ENCODE measurements at regions not wholly inside any gene's neighbourhood (a gene's known extent, or its start where the extent isn't known, plus 50 kb on each side); places are given as distances from the start of the nearest gene placed in this dataset.

DNA sequence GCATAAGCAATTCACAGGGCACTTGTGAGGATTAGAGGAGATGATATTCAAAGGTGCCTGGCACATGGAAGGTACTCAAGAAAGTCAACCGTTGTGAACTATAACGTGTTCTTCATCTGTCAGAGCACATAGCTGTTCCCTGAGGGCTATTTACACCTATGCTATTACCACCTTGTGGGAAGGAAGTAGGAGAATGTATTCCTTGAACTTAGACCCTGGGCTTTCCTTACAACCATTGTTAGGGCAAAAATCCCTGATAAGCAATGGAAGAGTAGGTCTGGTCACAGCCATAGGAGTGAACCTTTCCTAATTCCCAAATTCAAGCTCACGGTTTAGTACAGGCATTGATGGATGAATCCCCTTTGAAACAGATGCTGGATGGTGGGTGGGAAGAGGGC is 188.6 kb downstream of the HAPSTR1 start:
- Histone ChIP-seq H3K4me3 (ENCODE audit: low read length) (no peak overlapping the region), H4K20me1 (ENCODE audit: insufficient read depth, low read length) (no peaks in the 10 kb centered on the region), H3K27me3 (replicated peaks; ENCODE audit: insufficient read depth, low read length) (no peaks in the 10 kb centered on the region), H3K4me1 (ENCODE audit: low read length) (no peaks in the 10 kb centered on the region), H3K9me2 (replicated peaks; ENCODE audit: insufficient read depth, low read length) (no peaks in the 10 kb centered on the region), H3K79me2 (ENCODE audit: low read length) (no peaks in the 10 kb centered on the region), H3K9me3 (replicated peaks; ENCODE audit: insufficient read depth, low read length) (no peaks in the 10 kb centered on the region), H2AFZ (ENCODE audit: low read length) (no peak overlapping the region), H3K9ac (ENCODE audit: low read length) (no peak overlapping the region), H3K36me3 (replicated peaks; ENCODE audit: insufficient read depth, low read length) (no peaks in the 10 kb centered on the region), H3K27ac (ENCODE audit: low read length) (no peak overlapping the region), H3K4me2 (ENCODE audit: low read depth, low read length) (no peak overlapping the region), H3F3A (ENCODE audit: insufficient read depth, low read length) (no peaks in the 10 kb centered on the region)
- no peak for TF ChIP-seq EZH2phosphoT487 (IDR thresholded peaks at IDR 0.05; ENCODE audit: low read length)
- TF ChIP-seq EZH2 (optimal IDR thresholded peaks at IDR 0.05; ENCODE audit: low read depth, low read length) = no peak
- TF ChIP-seq, protein P1, sequence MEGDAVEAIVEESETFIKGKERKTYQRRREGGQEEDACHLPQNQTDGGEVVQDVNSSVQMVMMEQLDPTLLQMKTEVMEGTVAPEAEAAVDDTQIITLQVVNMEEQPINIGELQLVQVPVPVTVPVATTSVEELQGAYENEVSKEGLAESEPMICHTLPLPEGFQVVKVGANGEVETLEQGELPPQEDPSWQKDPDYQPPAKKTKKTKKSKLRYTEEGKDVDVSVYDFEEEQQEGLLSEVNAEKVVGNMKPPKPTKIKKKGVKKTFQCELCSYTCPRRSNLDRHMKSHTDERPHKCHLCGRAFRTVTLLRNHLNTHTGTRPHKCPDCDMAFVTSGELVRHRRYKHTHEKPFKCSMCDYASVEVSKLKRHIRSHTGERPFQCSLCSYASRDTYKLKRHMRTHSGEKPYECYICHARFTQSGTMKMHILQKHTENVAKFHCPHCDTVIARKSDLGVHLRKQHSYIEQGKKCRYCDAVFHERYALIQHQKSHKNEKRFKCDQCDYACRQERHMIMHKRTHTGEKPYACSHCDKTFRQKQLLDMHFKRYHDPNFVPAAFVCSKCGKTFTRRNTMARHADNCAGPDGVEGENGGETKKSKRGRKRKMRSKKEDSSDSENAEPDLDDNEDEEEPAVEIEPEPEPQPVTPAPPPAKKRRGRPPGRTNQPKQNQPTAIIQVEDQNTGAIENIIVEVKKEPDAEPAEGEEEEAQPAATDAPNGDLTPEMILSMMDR (IDR thresholded peaks at IDR 0.05; ENCODE audit: low read length) = no peak
- no peak for DNase-seq

DNA sequence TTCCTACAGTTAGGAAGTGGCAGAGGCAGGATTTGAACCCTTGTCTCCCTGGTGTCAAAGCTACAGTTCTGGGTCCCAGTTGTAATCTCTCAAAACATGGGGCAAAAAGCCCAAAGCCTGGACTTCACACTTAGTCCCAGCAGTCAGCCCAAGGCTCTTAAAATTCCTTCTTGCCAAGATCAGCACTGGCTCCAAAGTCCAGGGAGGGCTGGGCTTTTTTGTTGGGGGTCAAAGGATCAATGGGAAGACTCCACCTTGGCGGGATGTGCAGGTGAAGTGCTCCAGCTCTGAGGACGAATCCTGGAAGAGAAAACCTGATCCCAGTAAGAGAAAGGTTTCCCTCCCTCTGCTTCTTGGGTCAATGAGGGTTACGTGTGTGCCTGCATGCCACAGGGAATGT is 195.5 kb downstream of the HAPSTR1 start:
- no peak for DNase-seq
- H2AFZ ChIP-seq (ENCODE audit: low read length) = no peak overlapping the region

DNA sequence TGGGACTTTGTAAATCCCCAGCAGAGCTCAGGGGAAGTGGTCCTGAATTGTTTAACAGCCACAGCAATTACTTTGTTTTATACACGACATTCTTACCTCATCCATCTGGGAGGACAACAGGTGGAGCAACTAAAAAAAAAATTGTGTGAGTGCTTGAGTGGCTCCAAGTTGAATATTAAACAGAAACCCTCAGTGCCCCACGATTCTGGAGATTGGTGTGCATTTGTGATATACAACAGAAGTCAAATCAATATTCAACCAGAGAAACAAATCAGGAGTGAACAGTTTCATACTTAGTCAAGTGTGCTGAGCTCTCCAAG is 204.8 kb downstream of the HAPSTR1 start:
- Histone ChIP-seq H3K9ac (ENCODE audit: low read length) (no peak overlapping the region), H3K79me2 (ENCODE audit: low read length) (no peaks in the 10 kb centered on the region), H3K4me1 (ENCODE audit: low read length) (no peaks in the 10 kb centered on the region), H3K36me3 (replicated peaks; ENCODE audit: insufficient read depth, low read length) (no peaks in the 10 kb centered on the region), H3K9me3 (replicated peaks; ENCODE audit: insufficient read depth, low read length) (no peaks in the 10 kb centered on the region), H3F3A (ENCODE audit: insufficient read depth, low read length) (no peaks in the 10 kb centered on the region), H3K27me3 (replicated peaks; ENCODE audit: insufficient read depth, low read length) (no peaks in the 10 kb centered on the region), H4K20me1 (ENCODE audit: insufficient read depth, low read length) (no peaks in the 10 kb centered on the region), H3K9me2 (replicated peaks; ENCODE audit: insufficient read depth, low read length) (no peaks in the 10 kb centered on the region), H3K4me2 (ENCODE audit: low read depth, low read length) (no peak overlapping the region), H3K27ac (ENCODE audit: low read length) (no peak overlapping the region), H3K4me3 (ENCODE audit: low read length) (no peak overlapping the region), H2AFZ (ENCODE audit: low read length) (no peak overlapping the region)
- TF ChIP-seq EZH2phosphoT487 (IDR thresholded peaks at IDR 0.05; ENCODE audit: low read length) = no peak
- no peak for TF ChIP-seq EZH2 (optimal IDR thresholded peaks at IDR 0.05; ENCODE audit: low read depth, low read length)
- TF ChIP-seq, protein P1 (IDR thresholded peaks at IDR 0.05; ENCODE audit: low read length) = no peak
- no peak for DNase-seq

More for the DNA sequence above, 195.5 kb downstream of the HAPSTR1 start:
- Histone ChIP-seq H3K9me2 (replicated peaks; ENCODE audit: insufficient read depth, low read length) (no peaks in the 10 kb centered on the region), H3K27me3 (replicated peaks; ENCODE audit: insufficient read depth, low read length) (no peaks in the 10 kb centered on the region), H3K4me3 (ENCODE audit: low read length) (no peak overlapping the region), H3K4me2 (ENCODE audit: low read depth, low read length) (no peak overlapping the region), H3K27ac (ENCODE audit: low read length) (no peak overlapping the region), H3K36me3 (replicated peaks; ENCODE audit: insufficient read depth, low read length) (no peaks in the 10 kb centered on the region), H3K9ac (ENCODE audit: low read length) (no peak overlapping the region), H3K4me1 (ENCODE audit: low read length) (peaks cover 8% of the 10 kb centered on the region; the same call in 1 of the 2 replicates), H3F3A (ENCODE audit: insufficient read depth, low read length) (no peaks in the 10 kb centered on the region), H4K20me1 (ENCODE audit: insufficient read depth, low read length) (no peaks in the 10 kb centered on the region), H3K79me2 (ENCODE audit: low read length) (no peaks in the 10 kb centered on the region), H3K9me3 (replicated peaks; ENCODE audit: insufficient read depth, low read length) (no peaks in the 10 kb centered on the region)
- TF ChIP-seq EZH2 (optimal IDR thresholded peaks at IDR 0.05; ENCODE audit: low read depth, low read length) (no peak), EZH2phosphoT487 (IDR thresholded peaks at IDR 0.05; ENCODE audit: low read length) (no peak)
- TF ChIP-seq, protein P1 (IDR thresholded peaks at IDR 0.05; ENCODE audit: low read length) = no peak
